ENCODE measurements at regions not wholly inside any gene's neighbourhood (a gene's known extent, or its start where the extent isn't known, plus 50 kb on each side); places are given as distances from the start of the nearest gene placed in this dataset.

- ChIA-PET CTCF (ENCODE audit: partially characterized antibody) (no interaction called here), POLR2A (ENCODE audit: partially characterized antibody) (no interaction called here)
- Histone ChIP-seq H3K23ac (ENCODE audit: insufficient read length) (no peak overlapping the region), H3K9me3 (ENCODE audit: insufficient read depth in 2 of 2, low read depth in 1 of 2, low read length in 1 of 2) (no peaks in the 10 kb centered on the region), H2BK15ac (ENCODE audit: low read length) (no peak overlapping the region), H3K9ac (replicated peaks in 1 of 4; ENCODE audit: extremely low read depth in 1 of 4, low read depth in 3 of 4, low read length in 3 of 4) (no peak overlapping the region), H3K4me2 (ENCODE audit: insufficient read depth in 1 of 2, low read depth in 2 of 2, low read length in 2 of 2) (no peak overlapping the region), H3K4me1 (replicated peaks in 1 of 4; ENCODE audit: control insufficient read depth in 3 of 4, insufficient read depth in 4 of 4, low read length in 3 of 4) (peaks cover 0 to 2% (median 0%) of the 10 kb centered on the region in 4 experiments; a peak in 1 of 7 replicates), H4K8ac (ENCODE audit: extremely low read depth, insufficient read depth, low read length) (no peak overlapping the region), H3K36me3 (ENCODE audit: control insufficient read depth in 2 of 4, insufficient read depth in 4 of 4, low read length in 3 of 4) (no peaks in the 10 kb centered on the region), H3K14ac (ENCODE audit: insufficient read length) (no peak overlapping the region), H3K4me3 (ENCODE audit: extremely low read depth in 1 of 4, insufficient read depth in 2 of 4, low read depth in 3 of 4, low read length in 4 of 4) (no peak overlapping the region), H3K23me2 (ENCODE audit: low read depth, low read length) (no peaks in the 10 kb centered on the region), H2BK12ac (ENCODE audit: low read depth, low read length) (no peak overlapping the region), H4K5ac (ENCODE audit: insufficient read length, low read depth, low read length) (no peak overlapping the region), H2BK20ac (ENCODE audit: low read length) (no peak overlapping the region), H3K79me1 (ENCODE audit: low read depth, low read length) (no peaks in the 10 kb centered on the region), H2BK5ac (ENCODE audit: low read depth, low read length) (no peak overlapping the region), H3K4ac (replicated peaks; ENCODE audit: insufficient read length, low read depth, low read length) (no peak overlapping the region), H3K27ac (ENCODE audit: low read depth, low read length) (no peak overlapping the region), H3K79me2 (ENCODE audit: control insufficient read depth in 1 of 2, insufficient read depth in 2 of 2, low read length in 2 of 2) (no peaks in the 10 kb centered on the region), H2BK120ac (replicated peaks; ENCODE audit: low read depth, low read length) (no peak overlapping the region), H2AK5ac (ENCODE audit: low read depth, low read length) (no peak overlapping the region), H3K27me3 (replicated peaks in 1 of 4; ENCODE audit: control insufficient read depth in 3 of 4, extremely low read depth in 1 of 4, insufficient read depth in 3 of 4, low read length in 3 of 4) (no peaks in the 10 kb centered on the region), H3K56ac (replicated peaks; ENCODE audit: insufficient read length, low read depth, low read length) (no peak overlapping the region), H4K20me1 (replicated peaks in 1 of 2; ENCODE audit: control insufficient read depth in 1 of 2, insufficient read depth in 2 of 2, low read length in 2 of 2) (no peaks in the 10 kb centered on the region), H3K18ac (ENCODE audit: extremely low read depth, low read length) (no peak overlapping the region), H2AFZ (ENCODE audit: low read length) (no peak overlapping the region), H4K91ac (replicated peaks; ENCODE audit: insufficient read length, low read length) (no peak overlapping the region)
- WGBS, 2 experiments (ENCODE audit: extremely low coverage in 1 of 2, insufficient coverage in 1 of 2, insufficient read length in 1 of 2, insufficient replicate concordance in 2 of 2, low coverage in 1 of 2, low lambda C conversion rate in 2 of 2, missing lambda C conversion rate in 1 of 2) = 92% methylated on average over 5 of the region's 5 CpGs; no CpG with 5 or more reads in 1 of the 2 experiments
- FAIRE-seq = no peak
- no peak for DNase-seq (ENCODE audit: low read depth in 1 of 2, low spot score in 2 of 2)
- TF ChIP-seq MAX (IDR thresholded peaks at IDR 0.05) (no peak), TBP (IDR thresholded peaks at IDR 0.05; ENCODE audit: low read depth, low read length) (no peak)
Observed at GRCh38 chr6:98589536-98589935, 244.8 kb upstream of the POU3F2 start.
